ENCODE measurements at regions not wholly inside any gene's neighbourhood (a gene's known extent, or its start where the extent isn't known, plus 50 kb on each side); places are given as distances from the start of the nearest gene placed in this dataset.

- no peak for DNase-seq (ENCODE audit: low spot score)
Observed at GRCh38 chr12:42855362-42855950, 265.9 kb upstream of the PRICKLE1 start.

- DNase-seq (ENCODE audit: low spot score) = peak; percentile 58
Observed at GRCh38 chr12:42854826-42855225, 265.3 kb upstream of the PRICKLE1 start.

DNA sequence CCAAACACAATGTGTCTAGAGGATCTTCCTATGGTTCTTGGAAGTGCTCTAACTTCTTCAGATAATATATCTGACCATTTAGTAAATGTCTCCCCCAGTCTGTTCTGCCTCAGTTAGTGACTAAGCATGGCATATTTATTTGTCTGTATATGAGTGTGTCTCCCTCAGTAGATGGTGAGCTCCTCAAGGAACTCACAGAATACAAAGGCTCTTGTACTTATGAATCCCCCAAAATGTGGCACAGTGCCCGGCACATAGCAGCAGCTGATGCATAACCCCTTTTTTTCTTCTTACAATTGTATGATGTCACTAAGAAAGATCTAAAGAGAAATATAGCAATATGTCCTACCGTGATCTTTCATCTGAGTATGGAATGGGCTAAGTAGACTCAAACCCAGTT, 264.7 kb upstream of the PRICKLE1 start:
- peak; percentile 47 for DNase-seq (ENCODE audit: low spot score)

DNA sequence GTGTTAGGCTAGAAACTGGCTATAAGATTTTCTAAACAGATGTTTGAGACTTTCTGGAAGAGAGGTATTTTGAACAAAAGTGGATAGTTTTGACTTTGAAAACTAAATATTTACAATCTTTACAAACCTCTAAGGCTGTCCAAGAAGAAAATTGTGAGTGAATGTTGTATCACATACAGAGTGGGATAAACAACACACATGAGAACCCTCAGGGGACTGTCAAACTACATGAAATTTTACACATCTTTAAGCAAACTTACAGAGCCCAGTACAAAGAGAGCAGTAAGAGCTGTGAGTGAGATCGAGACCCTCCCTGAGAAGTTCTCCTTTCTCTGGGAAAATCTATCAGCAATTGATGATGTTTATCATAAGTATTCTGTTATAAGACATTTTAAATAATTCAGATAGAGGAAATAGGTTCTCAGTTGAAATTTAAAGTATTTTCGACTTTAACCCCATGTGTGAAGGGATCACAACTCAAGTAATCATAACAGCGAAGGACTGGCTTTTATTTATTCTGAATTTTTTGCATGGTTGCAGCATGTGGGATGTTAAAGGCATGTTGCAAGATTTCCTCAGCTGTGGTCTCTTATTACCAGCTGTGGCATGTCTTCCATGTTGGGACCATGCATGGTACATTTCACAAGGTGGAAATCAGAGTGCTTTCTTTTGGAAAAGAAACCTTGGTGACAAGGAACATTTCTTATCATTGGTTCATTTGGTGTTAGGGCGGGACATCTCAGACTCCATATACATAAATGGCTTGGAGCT, 264.0 kb upstream of the PRICKLE1 start:
- DNase-seq (ENCODE audit: low spot score) = no peak

DNA sequence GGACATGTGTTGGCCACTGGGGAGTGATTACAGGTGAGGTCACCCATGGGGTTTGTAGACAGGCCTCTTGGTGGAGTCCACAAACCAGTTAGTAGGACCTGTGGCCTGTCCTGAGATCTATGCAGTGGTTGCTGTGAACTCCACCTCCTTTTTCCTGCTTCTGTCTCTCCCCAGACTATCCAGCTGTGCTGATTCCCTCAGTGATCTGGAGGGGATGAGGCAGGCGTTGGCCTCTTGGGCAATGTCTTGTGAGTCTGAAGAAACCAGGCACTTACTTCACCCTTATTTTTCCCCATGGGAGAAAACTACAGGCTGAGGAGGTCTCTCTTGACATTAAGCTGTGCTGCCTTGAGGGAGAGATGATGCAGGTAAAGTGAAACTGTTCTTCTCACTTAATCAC, 257.2 kb upstream of the PRICKLE1 start:
- peak; percentile 34 for DNase-seq (ENCODE audit: low spot score)

DNA sequence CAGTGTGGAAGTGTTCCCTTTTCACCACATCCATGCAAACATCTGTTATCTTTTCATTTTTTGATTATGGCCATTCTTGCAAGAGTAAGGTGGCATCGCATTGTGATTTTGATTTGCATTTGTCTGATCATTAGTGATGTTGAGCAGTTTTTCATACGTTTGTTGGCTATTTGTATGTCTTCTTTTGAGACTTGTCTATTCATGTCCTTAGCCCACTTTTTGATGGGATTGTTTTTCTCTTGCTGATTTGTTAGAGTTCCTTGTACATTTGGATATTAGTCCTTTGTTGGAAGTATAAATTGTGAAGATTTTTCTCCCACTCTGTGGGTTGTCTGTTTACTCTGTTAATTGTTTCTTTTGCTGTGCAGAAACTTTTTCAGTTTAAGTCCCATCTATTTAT, 244.5 kb upstream of the PRICKLE1 start:
- no peak for DNase-seq (ENCODE audit: low spot score)

DNA sequence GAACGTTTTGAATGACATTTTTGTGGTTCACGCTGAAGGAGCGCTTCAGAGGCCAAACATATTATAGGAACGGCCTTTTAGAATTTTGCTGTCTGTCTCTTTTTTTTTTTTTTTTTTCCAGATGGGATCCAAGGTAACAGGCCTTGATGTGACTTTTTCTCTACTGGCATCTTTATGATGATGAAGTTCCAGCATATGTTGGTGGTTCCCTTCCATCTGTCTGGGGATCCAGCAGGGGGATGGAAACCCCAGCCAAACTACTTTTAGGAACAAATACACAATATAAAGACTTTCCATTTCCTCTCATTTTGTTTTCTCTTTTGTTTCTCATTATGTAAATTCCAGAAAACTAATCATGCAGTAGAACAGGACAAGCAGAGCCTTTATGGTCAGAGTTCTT, 239.3 kb upstream of the PRICKLE1 start:
- DNase-seq (ENCODE audit: low spot score) = no peak

DNA sequence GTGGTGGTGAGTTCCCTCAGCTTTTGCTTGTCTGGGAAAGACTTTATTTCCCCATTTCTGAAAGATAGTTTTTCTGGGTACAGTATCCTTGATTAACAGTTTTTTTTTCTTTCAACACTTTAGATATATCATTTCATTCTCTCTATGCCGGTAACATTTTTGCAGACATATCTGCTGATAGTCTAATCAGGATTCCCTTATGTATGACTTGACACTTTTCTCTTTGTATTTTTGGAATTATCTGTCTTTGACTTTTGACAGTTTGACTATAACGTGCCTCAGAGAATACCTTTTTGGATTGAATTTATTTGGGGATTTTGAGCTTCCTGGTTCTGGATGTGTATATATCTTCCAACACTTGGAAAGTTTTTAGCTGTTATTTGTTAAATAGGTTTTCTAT, 234.8 kb upstream of the PRICKLE1 start:
- no peak for DNase-seq (ENCODE audit: low spot score)

DNA sequence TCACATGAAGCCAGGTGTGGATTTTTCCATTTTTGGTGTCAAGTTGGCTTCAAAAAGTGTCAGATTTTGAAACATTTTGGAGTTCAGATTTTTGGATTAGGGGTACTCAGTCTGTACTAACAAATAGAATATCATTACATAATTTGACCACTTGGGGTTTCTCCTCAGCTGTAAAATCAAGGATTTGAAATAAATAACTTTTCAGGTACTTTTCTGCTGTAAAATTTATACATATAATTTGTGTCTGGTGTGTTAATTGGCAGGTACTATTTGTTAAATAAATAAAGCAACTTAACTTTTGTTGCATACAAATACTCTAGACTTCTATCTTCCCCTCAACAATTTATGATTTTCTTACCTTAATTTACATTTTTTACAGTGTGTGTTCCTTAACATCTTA, 234.1 kb upstream of the PRICKLE1 start:
- DNase-seq (ENCODE audit: low spot score) = no peak

- no peak for DNase-seq (ENCODE audit: low spot score)
Observed at GRCh38 chr12:42819846-42820245, 230.3 kb upstream of the PRICKLE1 start.

DNA sequence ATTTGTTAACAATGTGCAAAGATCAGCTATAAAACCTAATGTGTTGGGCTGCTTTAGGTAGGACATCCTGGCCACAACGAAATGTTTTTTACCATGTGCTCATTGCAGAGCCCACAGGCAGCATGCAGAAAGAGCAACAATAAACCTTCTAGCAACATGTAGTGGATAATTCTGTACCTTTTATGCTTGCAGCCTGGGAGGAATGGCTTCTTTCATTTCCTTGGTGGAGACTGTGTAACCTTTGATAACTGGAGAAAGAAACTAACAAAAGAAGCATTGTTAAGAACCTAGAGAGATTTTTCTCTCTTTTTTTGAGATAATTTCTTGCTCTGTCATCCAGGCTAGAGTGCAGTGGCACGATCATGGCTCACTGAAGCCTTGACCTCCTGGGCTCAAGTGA, 225.5 kb upstream of the PRICKLE1 start:
- DNase-seq (ENCODE audit: low spot score) = no peak

DNA sequence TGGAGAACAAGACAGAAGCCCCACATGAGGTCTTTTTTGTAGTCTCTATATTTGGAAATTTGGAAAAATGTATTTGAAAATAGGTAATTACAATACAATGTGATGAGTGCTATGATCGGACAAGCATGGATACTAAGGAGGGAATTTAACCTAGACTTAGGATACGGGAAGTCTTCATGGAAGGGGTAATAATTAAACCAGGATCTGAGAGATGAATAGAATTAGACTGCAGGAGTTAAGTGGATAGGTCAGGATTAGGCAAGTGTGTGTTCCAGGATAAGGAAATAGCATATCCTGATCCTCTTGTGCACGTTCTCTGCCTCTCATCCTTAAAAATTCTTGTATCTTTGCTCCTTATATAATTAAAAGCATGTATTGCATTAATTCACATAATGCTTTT, 223.3 kb upstream of the PRICKLE1 start:
- DNase-seq (ENCODE audit: low spot score) = peak; percentile 49

DNA sequence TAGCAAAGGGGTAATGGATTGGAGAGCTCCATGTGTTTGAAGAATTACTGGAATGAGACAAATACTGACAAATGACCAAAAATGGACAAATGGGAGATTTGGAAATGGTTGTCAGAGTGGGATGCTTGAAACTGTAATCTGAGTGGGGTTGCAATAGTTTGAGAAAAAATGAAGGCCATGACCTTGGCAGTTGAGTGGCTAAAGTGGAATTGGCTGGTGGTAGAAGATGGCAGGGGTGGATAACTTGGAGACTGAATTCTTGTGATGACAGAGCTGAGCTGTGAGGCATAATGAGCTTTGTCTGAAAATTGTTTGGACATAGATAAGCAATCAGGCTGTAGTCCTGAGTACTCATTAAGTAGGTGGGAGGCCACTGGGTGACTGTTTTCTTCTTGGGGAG, 222.5 kb upstream of the PRICKLE1 start:
- no peak for DNase-seq (ENCODE audit: low spot score)

DNA sequence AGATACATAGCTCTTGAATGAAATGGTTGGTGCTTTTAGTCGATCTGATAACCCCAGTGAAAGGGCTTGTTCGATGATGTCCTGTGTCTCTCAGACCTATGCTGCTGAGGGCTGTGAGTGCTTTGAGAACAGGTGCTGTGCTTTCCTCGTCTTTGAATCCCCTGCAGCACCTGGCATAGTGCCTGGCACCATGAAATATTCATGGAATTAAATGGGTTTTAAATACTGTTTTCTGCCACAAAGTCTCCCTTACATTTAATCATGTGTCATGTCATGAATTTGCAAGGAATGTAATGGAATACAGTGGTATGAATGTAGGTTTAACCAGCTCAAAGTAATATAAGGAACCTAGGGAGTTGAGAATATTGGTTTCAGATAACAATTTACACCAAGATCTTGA, 220.5 kb upstream of the PRICKLE1 start:
- peak; percentile 18 for DNase-seq (ENCODE audit: low spot score)

DNA sequence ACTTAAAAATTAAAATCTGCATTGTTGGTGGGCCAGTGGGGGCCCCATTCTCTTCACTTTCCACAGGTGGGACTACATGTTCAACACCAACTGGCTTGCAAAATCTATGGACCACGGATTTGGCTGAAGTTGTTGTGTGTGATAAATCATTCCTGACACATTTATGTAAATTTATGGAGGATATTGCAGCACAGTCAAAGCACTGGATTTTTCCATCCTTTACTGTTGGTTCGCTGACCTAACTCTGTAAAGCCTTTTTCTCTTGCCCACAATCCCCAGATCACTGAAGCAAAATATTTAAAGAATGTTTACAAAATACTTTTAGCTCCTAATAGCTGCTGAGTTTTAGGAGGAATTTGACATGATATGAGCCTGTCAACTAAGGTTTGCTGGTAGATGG, 219.7 kb upstream of the PRICKLE1 start:
- DNase-seq (ENCODE audit: low spot score) = peak; percentile 52

- DNase-seq (ENCODE audit: low spot score) = no peak
Observed at GRCh38 chr12:42807766-42808165, 218.2 kb upstream of the PRICKLE1 start.

GRCh38 chr12:42807251-42807650, 217.7 kb upstream of the PRICKLE1 start:
- DNase-seq (ENCODE audit: low spot score) = no peak

GRCh38 chr12:42804928-42805327, 215.4 kb upstream of the PRICKLE1 start:
- no peak for DNase-seq (ENCODE audit: low spot score)

DNA sequence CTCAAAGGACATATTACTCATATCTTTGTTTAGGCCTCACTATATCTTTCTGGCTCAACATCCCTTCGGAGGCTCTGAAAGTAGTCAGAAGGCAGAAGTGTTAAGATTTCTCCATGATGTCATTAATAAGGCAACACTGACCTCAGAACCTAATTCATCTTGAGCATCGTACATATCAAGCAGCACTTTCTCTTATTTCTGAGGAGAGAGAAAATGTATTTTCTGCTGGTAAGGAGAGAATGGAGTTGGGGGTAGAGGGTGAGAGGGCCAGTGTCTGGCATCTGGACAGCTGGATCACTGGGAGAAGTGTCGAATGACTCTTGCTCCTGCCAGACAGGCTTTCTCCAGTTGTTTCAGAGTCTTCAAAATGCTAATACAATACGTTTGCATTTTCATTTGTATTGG, 213.2 kb upstream of the PRICKLE1 start:
- DNase-seq (ENCODE audit: low spot score) = no peak

GRCh38 chr12:42801271-42801670, 211.7 kb upstream of the PRICKLE1 start:
- no peak for DNase-seq (ENCODE audit: low spot score)

GRCh38 chr12:42799966-42800365, 210.4 kb upstream of the PRICKLE1 start:
- no peak for DNase-seq (ENCODE audit: low spot score)

DNA sequence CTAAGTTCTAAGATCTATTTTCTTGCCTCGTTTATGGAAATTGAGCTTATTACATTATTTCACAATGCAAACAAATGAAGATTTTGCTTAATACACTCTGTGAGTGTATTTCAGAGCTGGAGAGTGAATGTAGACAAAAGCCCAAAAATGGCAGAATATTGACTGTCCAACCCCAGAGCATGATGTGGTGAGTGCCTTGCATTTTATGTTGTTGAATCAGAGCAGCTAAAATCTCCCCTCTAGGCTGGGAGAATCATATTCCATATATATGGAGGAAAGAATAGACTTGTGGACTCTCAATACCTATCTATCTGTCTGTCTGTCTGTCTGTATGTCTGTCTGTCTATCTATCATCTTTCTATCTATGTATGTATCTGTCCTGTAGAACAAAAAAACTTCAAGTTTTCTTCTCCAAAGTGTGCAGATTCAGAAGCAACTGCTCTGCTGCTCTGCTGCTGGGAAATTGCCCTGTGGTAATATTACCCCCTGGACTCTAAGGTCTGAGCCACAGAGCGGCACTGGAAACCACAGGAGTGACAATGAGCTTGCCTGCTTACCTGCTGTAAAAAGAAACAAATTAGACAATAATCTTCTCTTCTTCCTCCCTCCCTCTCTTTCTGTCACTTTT, 209.4 kb upstream of the PRICKLE1 start:
- peak; percentile 81 for DNase-seq (ENCODE audit: low spot score)

DNA sequence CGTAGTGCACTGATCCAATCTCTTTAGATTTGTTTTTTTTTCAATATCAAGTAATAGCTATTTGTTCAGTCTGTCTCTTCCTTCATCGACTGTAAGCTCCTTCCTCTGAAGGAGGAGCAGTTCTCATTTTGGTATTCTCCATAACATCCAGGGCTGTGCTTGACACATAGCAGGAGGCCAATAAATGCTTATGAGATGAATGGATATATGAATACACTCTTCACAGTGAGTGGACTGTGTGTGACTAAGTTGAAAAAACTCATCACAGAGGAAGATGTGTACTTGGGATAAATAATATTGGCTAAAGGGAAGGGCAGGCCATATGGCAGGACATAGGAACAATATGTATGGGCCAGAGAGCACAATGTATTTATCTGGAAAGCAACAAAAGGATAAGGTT, 205.3 kb upstream of the PRICKLE1 start:
- peak; percentile 51 for DNase-seq (ENCODE audit: low spot score)

- DNase-seq (ENCODE audit: low spot score) = no peak
Observed at GRCh38 chr12:42793166-42793565, 203.6 kb upstream of the PRICKLE1 start.

Measured in kidney tubule cell (primary cell).